ENCODE measurements at regions not wholly inside any gene's neighbourhood (a gene's known extent, or its start where the extent isn't known, plus 50 kb on each side); places are given as distances from the start of the nearest gene placed in this dataset.

DNA sequence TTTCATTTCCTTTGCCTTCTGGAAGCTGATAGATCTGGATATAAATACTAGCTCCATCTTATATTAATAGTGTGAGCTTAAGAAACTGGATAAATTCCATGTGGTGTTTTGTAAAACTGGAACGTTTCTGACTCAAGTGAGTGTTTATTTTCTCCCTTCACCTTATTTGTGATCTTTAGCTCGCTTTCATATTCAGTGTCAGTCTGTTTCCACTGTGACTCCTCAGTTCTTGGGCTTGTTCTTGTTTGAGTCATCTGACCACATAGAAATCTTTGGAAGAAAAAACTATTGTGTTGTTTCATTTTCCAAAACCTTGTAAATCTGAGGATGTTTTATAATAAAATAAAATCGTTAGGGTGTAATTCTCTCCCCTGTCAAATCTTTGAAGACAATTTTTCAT, 186.4 kb downstream of the POLR1F start:
- TF ChIP-seq, protein P1, sequence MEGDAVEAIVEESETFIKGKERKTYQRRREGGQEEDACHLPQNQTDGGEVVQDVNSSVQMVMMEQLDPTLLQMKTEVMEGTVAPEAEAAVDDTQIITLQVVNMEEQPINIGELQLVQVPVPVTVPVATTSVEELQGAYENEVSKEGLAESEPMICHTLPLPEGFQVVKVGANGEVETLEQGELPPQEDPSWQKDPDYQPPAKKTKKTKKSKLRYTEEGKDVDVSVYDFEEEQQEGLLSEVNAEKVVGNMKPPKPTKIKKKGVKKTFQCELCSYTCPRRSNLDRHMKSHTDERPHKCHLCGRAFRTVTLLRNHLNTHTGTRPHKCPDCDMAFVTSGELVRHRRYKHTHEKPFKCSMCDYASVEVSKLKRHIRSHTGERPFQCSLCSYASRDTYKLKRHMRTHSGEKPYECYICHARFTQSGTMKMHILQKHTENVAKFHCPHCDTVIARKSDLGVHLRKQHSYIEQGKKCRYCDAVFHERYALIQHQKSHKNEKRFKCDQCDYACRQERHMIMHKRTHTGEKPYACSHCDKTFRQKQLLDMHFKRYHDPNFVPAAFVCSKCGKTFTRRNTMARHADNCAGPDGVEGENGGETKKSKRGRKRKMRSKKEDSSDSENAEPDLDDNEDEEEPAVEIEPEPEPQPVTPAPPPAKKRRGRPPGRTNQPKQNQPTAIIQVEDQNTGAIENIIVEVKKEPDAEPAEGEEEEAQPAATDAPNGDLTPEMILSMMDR (IDR thresholded peaks at IDR 0.05), result no peak
- TF ChIP-seq POLR2A (IDR thresholded peaks at IDR 0.05), result no peak
- no peak for TF ChIP-seq EP300 (IDR thresholded peaks at IDR 0.05)
